DMS53 treated with DMSO at 0.1 percent for 48 hours (cell line): ENCODE measurements at regions not wholly inside any gene's neighbourhood (a gene's known extent, or its start where the extent isn't known, plus 50 kb on each side); places are given as distances from the start of the nearest gene placed in this dataset.

Experiments used
- DNase-seq: peaks from one replicate; lab custom pipeline; 2025; ENCODE audit not compliant: unreplicated experiment; lab: John Stamatoyannopoulos, UW

DNA sequence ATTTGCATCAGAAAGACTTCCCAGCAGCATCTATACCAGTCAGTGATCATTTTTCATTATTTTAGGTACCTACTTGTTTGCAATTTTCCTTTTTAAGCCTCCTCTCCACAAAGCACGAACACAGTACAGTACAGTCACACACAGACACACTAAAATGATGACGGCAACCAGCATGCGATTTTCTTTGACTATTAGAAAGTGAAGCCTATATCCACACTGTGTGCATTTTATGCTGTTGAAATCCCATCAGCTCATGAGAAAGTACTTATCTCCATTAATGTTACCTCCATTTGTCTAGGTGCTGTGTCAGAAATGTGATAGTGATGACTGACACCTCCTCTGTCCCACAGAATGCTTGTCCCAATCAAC lies 294.7 kb upstream of the MEIS2 start:
- DNase-seq: no peak

DNA sequence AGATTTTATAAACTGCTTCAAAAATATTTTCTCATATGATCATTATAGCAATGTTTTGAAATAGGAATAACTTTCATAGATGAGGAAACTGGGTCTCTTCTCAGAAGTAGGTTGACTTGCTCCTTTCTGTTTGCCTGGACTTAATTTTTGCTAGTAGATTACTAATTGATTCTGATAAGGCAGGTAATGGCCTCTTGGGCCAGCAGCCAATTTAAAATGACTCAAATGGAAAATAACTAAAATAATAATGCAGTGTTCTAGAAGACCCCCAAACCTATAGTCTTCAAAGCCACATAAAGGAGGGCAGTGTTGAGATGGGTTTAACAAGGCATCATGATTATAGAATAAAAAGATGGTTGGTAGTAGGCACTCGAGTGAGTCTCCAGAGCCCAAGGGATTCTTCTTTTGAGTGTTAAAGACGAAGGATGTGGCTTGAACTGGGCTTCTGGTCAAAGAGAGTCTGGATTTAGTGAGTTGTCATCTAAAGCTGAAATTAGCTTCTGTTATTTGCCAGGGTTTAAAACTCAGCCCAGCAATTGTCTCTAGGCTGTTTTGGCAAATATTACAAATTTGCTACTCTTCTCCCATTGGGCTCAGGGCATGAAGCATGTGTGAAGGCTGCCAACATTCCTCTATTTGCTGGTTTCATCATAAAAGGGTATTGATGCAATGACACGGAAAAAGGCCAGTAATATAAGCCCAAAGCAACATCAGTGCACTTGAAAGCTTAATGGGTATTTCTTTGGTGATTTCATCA lies 297.1 kb upstream of the MEIS2 start:
- DNase-seq: no peak

DNA sequence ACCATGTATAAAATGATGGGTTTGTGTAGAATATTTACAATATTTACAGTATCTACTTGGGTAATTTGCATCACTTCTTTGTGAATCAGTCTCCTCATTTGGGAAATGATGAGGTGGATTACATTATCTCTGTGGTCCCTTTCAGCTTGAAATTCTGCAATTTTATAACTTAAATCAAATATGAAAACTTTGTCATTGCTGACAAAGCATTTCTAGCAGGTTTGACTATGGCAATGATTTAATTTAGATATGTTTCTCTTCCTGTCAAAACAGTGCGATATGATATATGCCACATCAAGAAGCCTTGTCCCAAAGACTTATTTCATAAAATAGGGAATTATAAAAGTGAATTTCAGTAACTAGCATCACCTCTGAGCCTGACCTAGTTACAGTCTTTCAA lies 315.8 kb upstream of the MEIS2 start:
- no peak for DNase-seq

GRCh38 chr15:37425541-37425940 lies 325.2 kb upstream of the MEIS2 start:
- DNase-seq: no peak

GRCh38 chr15:37427393-37427792 lies 327.0 kb upstream of the MEIS2 start:
- DNase-seq: peak; percentile 1

DNA sequence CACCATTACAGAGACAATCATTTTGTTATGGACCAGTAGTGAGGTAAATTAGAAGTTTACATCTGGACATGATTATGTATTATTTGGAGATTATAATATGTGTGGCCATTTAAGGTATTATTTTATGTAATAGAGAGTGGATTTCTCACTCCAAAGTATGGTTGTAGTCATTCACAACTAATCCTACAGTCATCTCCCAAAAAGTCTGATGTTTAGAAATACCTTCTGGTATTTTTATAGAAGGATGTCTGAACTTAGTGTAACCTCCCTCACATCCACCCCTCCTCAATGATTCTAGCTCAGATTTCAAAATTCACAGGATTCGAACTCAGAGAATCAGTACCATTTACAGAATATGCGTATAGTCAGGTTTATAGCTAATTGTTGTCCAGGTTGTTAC lies 346.6 kb upstream of the MEIS2 start:
- DNase-seq: no peak

GRCh38 chr15:37452498-37452897 lies 352.1 kb upstream of the MEIS2 start:
- DNase-seq: no peak

GRCh38 chr15:37480482-37480881 lies 380.1 kb upstream of the MEIS2 start:
- DNase-seq: no peak

DNA sequence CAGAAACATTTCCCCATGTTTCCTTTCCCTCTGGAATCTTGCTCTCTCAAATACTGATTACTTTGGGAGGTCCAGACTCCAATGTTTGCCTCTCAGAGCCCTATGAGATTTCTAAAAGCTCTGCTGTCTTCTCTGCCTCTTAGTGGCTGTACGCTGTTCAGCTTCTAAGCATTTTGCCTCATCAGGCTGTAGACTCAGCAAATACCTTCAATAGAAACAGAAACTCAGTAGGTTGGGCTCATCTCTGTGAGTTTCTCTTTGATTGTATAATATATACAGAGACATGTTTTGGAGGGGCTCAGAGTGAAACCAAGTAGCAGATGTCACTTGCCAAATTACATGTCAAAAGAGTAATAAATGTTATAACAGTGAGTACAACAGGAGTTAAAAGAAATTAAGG lies 380.8 kb upstream of the MEIS2 start:
- no peak for DNase-seq

GRCh38 chr15:37483779-37484178 lies 383.4 kb upstream of the MEIS2 start:
- no peak for DNase-seq

- DNase-seq: no peak
Measured at GRCh38 chr15:37485056-37485455, 384.7 kb upstream of the MEIS2 start.

- no peak for DNase-seq
Measured at GRCh38 chr15:37490707-37491106, 390.4 kb upstream of the MEIS2 start.

DNA sequence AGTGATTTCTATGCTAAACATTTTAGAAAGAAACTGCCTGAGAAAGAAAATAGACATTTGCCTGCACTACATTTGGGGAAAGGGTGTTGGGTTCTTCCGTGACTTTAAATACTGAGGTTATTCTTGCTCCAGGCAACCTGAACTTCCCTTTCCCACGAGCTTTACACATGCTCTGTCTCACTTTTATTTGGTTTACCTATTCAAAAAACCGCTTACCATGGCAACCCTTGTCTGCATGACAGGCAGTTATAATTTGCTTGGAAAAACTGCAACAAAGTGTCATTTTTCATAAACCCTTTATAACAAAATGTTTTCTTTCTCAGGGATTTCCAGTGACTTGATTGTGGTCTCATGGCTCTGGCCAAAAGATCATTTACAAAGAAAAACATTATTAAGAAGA lies 416.3 kb upstream of the MEIS2 start:
- DNase-seq: no peak

- DNase-seq: no peak
Measured at GRCh38 chr15:37517191-37517895, 417.0 kb upstream of the MEIS2 start.

GRCh38 chr15:37518436-37518835 lies 416.0 kb upstream of the TMCO5A start:
- no peak for DNase-seq

GRCh38 chr15:37520026-37520425 lies 414.4 kb upstream of the TMCO5A start:
- no peak for DNase-seq

- DNase-seq: no peak
Measured at GRCh38 chr15:37520882-37521281, 413.6 kb upstream of the TMCO5A start.

GRCh38 chr15:37524601-37525000 lies 409.8 kb upstream of the TMCO5A start:
- DNase-seq: no peak

DNA sequence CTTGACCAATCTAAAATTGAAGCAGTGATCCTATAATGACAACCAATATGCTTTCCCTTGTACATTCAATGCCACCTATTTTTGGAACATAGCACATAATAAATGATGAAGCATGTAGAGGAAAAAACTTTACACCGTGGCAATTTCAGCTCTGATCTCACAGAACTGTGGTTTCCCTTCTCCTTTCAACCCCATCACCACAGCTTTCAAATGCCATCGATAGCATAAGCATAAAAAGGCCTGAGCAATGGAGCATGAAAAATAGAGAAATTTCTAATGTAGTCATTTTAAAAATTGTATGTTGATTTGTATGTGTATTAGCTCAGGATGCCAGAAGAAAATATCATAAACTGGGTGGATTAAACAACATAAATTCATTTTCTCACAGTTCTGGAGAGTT lies 406.0 kb upstream of the TMCO5A start:
- no peak for DNase-seq

DNA sequence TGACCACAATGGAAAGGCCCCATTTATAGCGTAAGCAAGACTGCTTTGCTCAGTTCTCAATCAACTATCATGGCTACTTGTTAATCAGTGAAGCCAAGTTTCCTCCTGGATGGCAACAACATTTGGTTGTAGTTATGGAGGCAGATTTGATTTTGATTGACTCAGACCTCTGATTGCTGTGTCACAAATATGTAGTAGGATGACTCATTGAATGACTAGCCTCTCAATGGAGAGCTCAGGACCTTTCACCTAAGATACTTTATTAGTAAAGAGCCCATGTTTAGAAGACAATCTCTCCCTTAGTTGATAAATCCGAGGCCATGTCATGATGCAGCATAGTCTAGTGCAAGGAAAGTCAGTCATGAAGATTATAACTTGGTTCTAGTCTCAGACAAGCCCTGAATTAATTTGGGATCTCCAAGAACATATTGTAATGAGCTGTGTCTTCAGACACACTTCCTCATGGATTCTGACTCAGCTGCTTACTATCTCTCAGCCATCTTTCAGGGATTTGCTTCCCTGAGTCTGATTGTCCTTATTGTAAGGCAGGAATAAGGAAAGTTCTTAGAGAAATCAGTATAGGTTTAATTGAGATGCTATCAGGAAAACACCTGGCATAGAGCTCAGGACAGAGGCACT lies 397.4 kb upstream of the TMCO5A start:
- DNase-seq: no peak

- DNase-seq: no peak
Measured at GRCh38 chr15:37537802-37538201, 396.6 kb upstream of the TMCO5A start.

- DNase-seq: no peak
Measured at GRCh38 chr15:37548116-37548515, 386.3 kb upstream of the TMCO5A start.
